WERI-Rb-1 (cell line): ENCODE measurements at regions not wholly inside any gene's neighbourhood (a gene's known extent, or its start where the extent isn't known, plus 50 kb on each side); places are given as distances from the start of the nearest gene placed in this dataset.

ENCODE experiments used
- DNase-seq: peaks from one replicate; pipeline ENCODE4 v3.0.0-alpha.2; 2020
- H3K27ac ChIP-seq: fragments of 250-450 bp; sonication (Bioruptor Pico); 2 replicates; pipeline ENCODE4 v1.5.1; 2020; ENCODE audit warnings: mild to moderate bottlenecking, moderate library complexity
- H3K27me3 ChIP-seq: fragments of 250-450 bp; sonication (Bioruptor Pico); 2 replicates; pipeline ENCODE4 v1.5.1; 2021; ENCODE audit warnings: mild to moderate bottlenecking, low read depth, moderate library complexity; ENCODE audit not compliant: insufficient read depth, severe bottlenecking
- H3K36me3 ChIP-seq: fragments of 250-450 bp; sonication (Bioruptor Pico); 2 replicates; pipeline ENCODE4 v1.5.1; 2020; ENCODE audit warnings: mild to moderate bottlenecking, moderate library complexity
- H3K4me3 ChIP-seq: 2 replicates; pipeline ENCODE4 v1.5.1; 2011; ENCODE audit warnings: low read depth, mild to moderate bottlenecking, control low read depth, low read length
- H3K9me3 ChIP-seq: fragments of 250-450 bp; sonication (Bioruptor Pico); 2 replicates; pipeline ENCODE4 v1.5.1; 2021; ENCODE audit warnings: mild to moderate bottlenecking, moderate library complexity; ENCODE audit not compliant: severe bottlenecking
- CTCF ChIP-seq: IDR thresholded peaks from 2 replicates; pipeline ENCODE4 v1.5.1; 2011; ENCODE audit warnings: low read depth, mild to moderate bottlenecking, control low read depth, inconsistent platforms, low read length

GRCh38 chr2:238566001-238566645 is 139.4 kb downstream of the ASB1 start:
- Histone ChIP-seq H3K27ac (no peak overlapping the region), H3K4me3 (no peak overlapping the region), H3K36me3 (no peaks in the 10 kb centered on the region), H3K27me3 (peaks cover 94% of the 10 kb centered on the region), H3K9me3 (no peaks in the 10 kb centered on the region)
- no peak for TF ChIP-seq CTCF
- DNase-seq = no peak

GRCh38 chr2:238567067-238567855 is 140.5 kb downstream of the ASB1 start:
- DNase-seq = no peak

GRCh38 chr2:238567996-238568395 is 141.3 kb downstream of the ASB1 start:
- H3K27me3 ChIP-seq = peaks cover 95% of the 10 kb centered on the region
- no peak for DNase-seq
- no peak for TF ChIP-seq CTCF

More at GRCh38 chr2:238567067-238567855, 140.5 kb downstream of the ASB1 start:
- no peak overlapping the region for H3K27ac ChIP-seq
- no peak for TF ChIP-seq CTCF
- no peaks in the 10 kb centered on the region for H3K9me3 ChIP-seq
- no peaks in the 10 kb centered on the region for H3K36me3 ChIP-seq
- H3K4me3 ChIP-seq = no peak overlapping the region
- H3K27me3 ChIP-seq = peaks cover 95% of the 10 kb centered on the region

GRCh38 chr2:238568455-238569440 is 142.0 kb downstream of the ASB1 start:
- no peak overlapping the region for H3K27ac ChIP-seq
- no peak for TF ChIP-seq CTCF
- no peaks in the 10 kb centered on the region for H3K36me3 ChIP-seq
- peaks cover 95% of the 10 kb centered on the region for H3K27me3 ChIP-seq
- no peak overlapping the region for H3K4me3 ChIP-seq
- peaks cover 3% of the 10 kb centered on the region for H3K9me3 ChIP-seq
- DNase-seq = no peak

More at GRCh38 chr2:238567996-238568395, 141.3 kb downstream of the ASB1 start:
- H3K9me3 ChIP-seq = peaks cover under 1% of the 10 kb centered on the region
- H3K36me3 ChIP-seq = no peaks in the 10 kb centered on the region
- H3K4me3 ChIP-seq = no peak overlapping the region
- no peak overlapping the region for H3K27ac ChIP-seq

- TF ChIP-seq CTCF = no peak
- no peak overlapping the region for H3K4me3 ChIP-seq
- no peak overlapping the region for H3K27ac ChIP-seq
- H3K9me3 ChIP-seq = peaks cover 3% of the 10 kb centered on the region
- no peaks in the 10 kb centered on the region for H3K36me3 ChIP-seq
- peaks cover 94% of the 10 kb centered on the region for H3K27me3 ChIP-seq
- DNase-seq = no peak
Observed at GRCh38 chr2:238569507-238570195, 142.9 kb downstream of the ASB1 start.
